OCI-M2 (cell line): ENCODE measurements at regions not wholly inside any gene's neighbourhood (a gene's known extent, or its start where the extent isn't known, plus 50 kb on each side); places are given as distances from the start of the nearest gene placed in this dataset.
"Not testable (repeated sequence)": the region's sequence is repeated elsewhere in the genome, so short reads cannot be mapped to it uniquely, and the experiment has no call there.

Experiments used
- DNase-seq: peaks from one replicate; lab custom pipeline; 2025; ENCODE audit not compliant: unreplicated experiment; lab: John Stamatoyannopoulos, UW

GRCh38 chr22:25451480-25452114, 112.9 kb upstream of the GRK3 start:
- DNase-seq = no peak

- no peak for DNase-seq
Observed at GRCh38 chr22:25452116-25452700, 112.3 kb upstream of the GRK3 start.

GRCh38 chr22:25453058-25453457, 111.4 kb upstream of the GRK3 start:
- no peak for DNase-seq

- no peak for DNase-seq
Observed at GRCh38 chr22:25453557-25453956, 110.9 kb upstream of the GRK3 start.

- not testable (repeated sequence) for DNase-seq
Observed at GRCh38 chr22:25456300-25457043, 108.0 kb upstream of the GRK3 start.

DNA sequence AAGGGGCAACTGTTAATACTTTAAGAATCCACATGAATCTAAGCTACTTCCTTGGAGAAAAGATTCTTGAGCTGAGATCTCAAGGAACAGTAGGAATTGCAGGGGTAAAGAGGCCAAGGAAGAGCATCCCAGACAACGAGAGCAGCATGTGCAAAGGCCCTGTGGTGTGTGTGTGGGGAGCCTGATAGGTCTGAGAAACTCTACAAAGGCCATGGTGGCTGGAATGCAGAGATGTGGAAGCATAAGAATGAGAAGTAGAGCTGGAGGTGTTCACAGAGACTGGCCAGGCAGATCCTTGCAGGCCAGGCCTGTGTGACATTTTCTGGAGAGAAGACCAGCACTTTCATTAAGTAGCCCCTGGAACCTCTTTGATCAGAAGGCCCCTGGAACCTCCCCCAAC, 105.8 kb upstream of the GRK3 start:
- DNase-seq = not testable (repeated sequence)

DNA sequence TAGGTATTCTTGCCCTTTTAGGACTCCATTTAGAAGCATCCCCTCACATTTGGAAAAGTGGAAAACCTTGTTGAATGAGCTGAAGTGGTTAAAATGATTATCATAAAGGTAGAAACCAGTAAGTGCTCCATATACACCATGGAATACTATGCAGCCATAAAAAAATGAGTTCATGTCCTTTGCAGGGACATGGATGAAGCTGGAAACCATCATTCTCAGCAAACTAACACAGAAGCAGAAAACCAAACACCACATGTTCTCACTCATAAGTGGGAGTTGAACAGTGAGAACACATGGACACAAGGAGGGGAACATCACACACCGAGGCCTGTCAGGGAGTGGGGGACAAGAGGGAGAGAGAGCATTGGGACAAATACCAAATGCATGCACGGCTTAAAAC, 103.8 kb upstream of the GRK3 start:
- not testable (repeated sequence) for DNase-seq

- no peak for DNase-seq
Observed at GRCh38 chr22:25461301-25461700, 103.2 kb upstream of the GRK3 start.

GRCh38 chr22:25462474-25463346, 101.8 kb upstream of the GRK3 start:
- DNase-seq = not testable (repeated sequence)

GRCh38 chr22:25463347-25463628, 101.2 kb upstream of the GRK3 start:
- not testable (repeated sequence) for DNase-seq

- DNase-seq = not testable (repeated sequence)
Observed at GRCh38 chr22:25464326-25464725, 100.1 kb upstream of the GRK3 start.

DNA sequence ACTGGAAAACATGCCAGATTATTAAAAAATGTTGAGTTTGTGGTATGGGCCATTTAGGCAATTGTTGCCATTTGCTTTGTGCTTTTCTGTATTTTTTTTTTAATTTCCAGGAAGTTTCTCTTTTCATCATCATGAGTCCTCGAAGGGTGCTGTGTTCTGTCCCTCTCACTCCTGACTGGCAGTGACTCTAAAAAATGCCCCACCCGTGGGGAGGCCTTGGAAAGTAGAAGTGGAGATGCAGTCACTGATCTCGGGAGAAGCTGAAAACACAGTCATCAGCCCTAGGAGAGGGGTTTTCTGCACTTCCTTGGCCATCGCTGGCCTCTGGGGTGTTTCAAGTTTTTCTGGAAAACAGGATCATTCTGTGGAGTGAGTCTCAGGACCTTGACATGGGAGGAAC, 98.5 kb upstream of the GRK3 start:
- no peak for DNase-seq

DNA sequence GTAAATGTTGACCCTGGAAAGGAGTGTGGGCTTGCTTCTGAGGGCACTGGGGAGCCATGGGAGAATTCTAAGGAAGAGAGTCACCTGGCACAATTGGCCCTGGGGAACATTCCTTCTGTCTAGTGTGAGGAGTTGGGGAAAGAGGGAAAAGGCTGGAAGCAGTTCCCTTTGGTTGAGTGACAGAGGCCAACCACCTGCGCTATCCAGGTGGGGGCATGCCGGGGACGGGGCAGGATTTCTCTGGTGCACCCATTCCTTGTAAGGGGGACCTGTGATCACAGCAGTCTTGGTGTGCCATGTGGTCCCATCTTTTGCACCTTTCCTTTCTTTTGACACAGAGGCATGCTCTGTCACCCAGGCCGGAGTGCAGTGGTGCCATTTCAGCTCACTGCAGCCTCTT, 92.1 kb upstream of the GRK3 start:
- DNase-seq = no peak

DNA sequence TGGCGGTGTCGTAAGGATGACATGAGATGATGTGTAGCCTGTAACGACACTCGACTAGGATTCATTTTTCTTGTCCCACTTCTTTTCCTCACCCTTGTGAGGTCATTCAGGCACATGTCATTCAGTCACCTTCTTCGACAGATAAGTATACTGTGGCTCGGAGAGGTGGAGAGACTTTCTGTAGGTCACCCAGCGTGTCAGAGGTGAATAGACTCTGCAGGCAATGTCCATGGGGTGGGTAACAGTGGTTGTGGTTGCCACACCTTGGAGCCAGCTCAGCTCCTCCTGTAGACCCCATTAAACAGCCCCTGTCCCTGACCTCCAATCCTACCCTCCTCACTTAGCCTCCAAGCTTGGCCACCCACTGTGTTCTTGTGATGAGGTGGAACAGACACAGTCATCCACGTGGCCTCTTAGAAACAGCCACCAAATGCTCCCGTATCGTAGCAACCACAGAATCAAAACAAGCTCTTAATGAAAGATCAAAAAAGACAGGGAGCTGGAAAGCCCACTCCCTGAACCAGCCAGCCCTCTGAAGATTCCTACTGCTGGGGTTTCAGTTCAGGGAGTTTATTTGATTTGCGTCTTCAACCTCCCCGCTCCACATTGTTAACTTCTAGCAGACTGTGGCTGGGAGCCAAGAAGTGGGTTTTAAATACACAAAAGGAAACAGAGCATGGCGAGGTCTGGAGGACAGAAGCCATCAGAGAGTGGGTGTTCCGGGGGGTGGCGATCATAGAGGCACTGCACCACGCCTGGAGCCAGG, 89.0 kb upstream of the GRK3 start:
- DNase-seq = no peak

DNA sequence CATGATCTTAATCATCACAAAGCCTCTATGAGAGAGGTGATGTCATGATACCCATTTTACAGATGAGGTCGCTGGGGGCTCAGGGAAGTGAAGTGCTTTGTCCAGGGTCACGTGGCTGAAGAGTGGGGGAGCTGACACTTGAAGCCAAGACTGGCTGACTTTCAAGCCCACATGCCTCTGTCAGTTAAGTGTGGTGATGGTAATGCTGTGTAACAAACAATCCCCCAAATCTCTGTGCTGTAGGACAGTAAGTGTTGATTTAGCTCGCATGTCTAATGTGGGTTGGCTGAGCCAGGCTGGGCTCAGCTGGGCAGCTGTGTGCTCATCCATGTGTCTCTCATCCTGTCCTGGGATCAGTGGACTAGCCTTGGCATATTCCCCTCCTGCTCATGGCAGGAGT, 87.1 kb upstream of the GRK3 start:
- DNase-seq = no peak

DNA sequence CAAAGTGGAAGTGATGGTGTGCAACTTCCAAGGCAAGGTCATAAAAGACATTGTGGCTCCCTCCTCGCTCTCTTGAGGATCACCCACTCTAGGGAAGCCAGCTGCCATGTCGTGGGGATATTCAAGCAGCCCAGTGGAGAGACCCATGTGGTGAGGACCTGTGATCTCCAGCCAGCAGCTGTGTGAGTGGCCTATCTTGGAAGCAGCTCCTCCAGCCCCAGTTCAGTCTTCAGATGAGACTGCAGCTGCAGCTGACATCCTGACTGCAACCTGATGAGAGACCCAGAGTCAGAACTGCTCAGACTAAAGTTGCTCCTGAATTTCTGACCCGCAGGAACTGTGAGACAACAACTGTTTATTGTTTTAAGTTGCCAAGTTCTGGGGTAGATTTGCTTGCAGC, 86.4 kb upstream of the GRK3 start:
- no peak for DNase-seq

DNA sequence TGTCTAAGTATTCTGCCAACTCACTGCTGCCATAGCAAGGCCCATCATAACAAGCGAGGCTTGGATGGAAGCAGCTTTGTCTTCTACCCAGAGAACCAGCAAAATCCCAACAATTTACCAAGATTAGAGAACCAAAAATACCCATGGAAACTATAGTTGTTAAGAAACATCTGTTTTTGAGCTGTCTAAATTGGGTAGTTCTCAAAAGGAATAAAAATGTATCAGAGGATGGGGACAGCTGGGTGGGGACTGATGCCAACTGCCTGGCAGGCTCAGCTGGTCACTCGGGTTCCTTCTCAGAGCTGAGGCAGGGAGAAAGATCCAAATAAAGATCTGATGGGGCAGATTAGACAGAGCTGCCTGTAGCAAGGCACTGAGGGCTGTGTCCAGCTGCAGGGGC, 85.9 kb upstream of the GRK3 start:
- no peak for DNase-seq

DNA sequence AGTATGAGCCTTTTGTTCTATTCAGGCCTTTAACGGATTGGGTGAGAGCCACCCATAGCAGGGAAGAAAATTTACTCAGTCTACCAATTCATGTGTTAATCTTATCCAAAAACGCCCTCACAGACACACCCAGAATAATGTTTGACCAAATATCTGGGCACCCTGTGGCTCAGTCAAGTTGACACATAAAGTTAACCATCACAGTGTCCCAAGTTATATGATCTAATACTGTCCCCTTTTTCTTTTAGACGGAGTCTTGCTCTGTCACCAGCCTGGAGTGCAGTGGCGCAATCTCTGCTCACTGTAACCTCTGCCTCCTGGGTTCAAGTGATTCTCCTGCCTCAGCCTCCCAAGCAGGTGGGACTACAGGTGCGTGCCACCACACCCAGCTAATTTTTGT, 83.6 kb upstream of the GRK3 start:
- not testable (repeated sequence) for DNase-seq

- no peak for DNase-seq
Observed at GRCh38 chr22:25482091-25482760, 82.2 kb upstream of the GRK3 start.

GRCh38 chr22:25482868-25483639, 81.4 kb upstream of the GRK3 start:
- no peak for DNase-seq
